ENCODE measurements at regions not wholly inside any gene's neighbourhood (a gene's known extent, or its start where the extent isn't known, plus 50 kb on each side); places are given as distances from the start of the nearest gene placed in this dataset.

DNA sequence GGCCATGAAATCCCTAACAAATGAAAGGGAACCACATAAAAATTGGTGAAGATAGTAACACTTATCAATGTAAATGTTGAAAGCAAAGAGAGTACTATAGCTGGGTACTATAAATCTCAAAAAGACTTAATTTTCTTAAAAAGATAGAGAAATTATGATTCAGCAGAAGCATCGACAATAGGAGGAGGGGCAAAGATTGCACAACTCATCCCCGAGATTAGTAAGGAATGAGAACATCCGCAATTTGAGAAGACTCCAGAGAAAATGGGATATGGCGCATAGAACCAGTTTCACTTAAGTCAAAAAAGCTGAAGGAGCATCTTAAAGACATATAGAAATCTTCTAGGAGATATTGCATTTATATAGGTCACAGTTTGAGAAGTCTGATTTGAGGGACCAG lies 220.2 kb upstream of the SLC16A7 start:
- Histone ChIP-seq H2AK5ac (ENCODE audit: low read depth, low read length) (no peak overlapping the region), H3K4ac (ENCODE audit: low read depth, low read length) (no peak overlapping the region), H3K18ac (ENCODE audit: low read depth, low read length) (no peak overlapping the region), H3K9me1 (ENCODE audit: insufficient read depth, low read length) (no peaks in the 10 kb centered on the region), H3K9me3 (ENCODE audit: control insufficient read depth, insufficient read depth, low read length) (no peaks in the 10 kb centered on the region), H3K36me3 (ENCODE audit: control insufficient read depth, insufficient read depth, low read length) (no peaks in the 10 kb centered on the region), H3K23ac (ENCODE audit: low read depth, low read length) (no peak overlapping the region), H3K4me2 (ENCODE audit: low read depth, low read length) (no peak overlapping the region), H3K56ac (ENCODE audit: extremely low read depth, insufficient read depth, low read length) (no peak overlapping the region), H4K91ac (ENCODE audit: insufficient read depth, low read depth, low read length) (no peak overlapping the region), H2AK9ac (replicated peaks; ENCODE audit: low read depth, low read length, poor library complexity) (no peak overlapping the region), H2BK120ac (ENCODE audit: low read depth, low read length) (no peak overlapping the region), H2AFZ (replicated peaks; ENCODE audit: low read length, poor library complexity) (no peak overlapping the region), H2BK15ac (ENCODE audit: low read depth, low read length) (no peak overlapping the region), H3K14ac (replicated peaks; ENCODE audit: low read depth, low read length) (no peak overlapping the region), H3K27ac (ENCODE audit: insufficient read depth, low read length) (no peak overlapping the region), H3K79me1 (ENCODE audit: low read depth in 1 of 2, low read length in 2 of 2) (no peaks in the 10 kb centered on the region), H3K27me3 (ENCODE audit: control insufficient read depth, insufficient read depth, low read length) (no peaks in the 10 kb centered on the region), H4K20me1 (ENCODE audit: insufficient read depth, low read length) (no peaks in the 10 kb centered on the region), H2BK5ac (ENCODE audit: low read depth, low read length, poor library complexity, severe bottlenecking) (no peak overlapping the region), H4K5ac (ENCODE audit: low read depth, low read length) (no peak overlapping the region), H3K4me3 (ENCODE audit: insufficient read depth, low read depth, low read length) (no peak overlapping the region), H2BK20ac (ENCODE audit: low read depth, low read length) (no peak overlapping the region), H4K8ac (ENCODE audit: low read depth in 2 of 2, low read length in 2 of 2) (no peak overlapping the region), H3K4me1 (ENCODE audit: control insufficient read depth, insufficient read depth, low read length) (no peaks in the 10 kb centered on the region), H3K9ac (ENCODE audit: low read depth, low read length) (no peak overlapping the region)
- in situ Hi-C loops (cut with MboI; ENCODE audit: low sequenced_read_pairs), result no loop called here
- intact Hi-C loops (cut with micrococcal nuclease), result loop anchor here (10.0 kb wide), 3 partner anchors 59 to 1391 kb away; no protein-coding TSS in a partner anchor
- dilution Hi-C loops (cut with HindIII; ENCODE audit: low sequenced_read_pairs, unreplicated experiment), result no loop called here
- ChIA-PET CTCF (no interaction called here), POLR2A (ENCODE audit: unreplicated experiment) (no interaction called here)
- DNase-seq (no peak), ATAC-seq (ENCODE audit: low read depth) (no peak)
- no TSS peak for BruUV-seq (replicated peaks)
- TF ChIP-seq CEBPB (IDR thresholded peaks at IDR 0.05; ENCODE audit: low read depth, low read length), result peak; percentile 47; the same call in 1 of the 2 replicates
- TF ChIP-seq, protein P1, sequence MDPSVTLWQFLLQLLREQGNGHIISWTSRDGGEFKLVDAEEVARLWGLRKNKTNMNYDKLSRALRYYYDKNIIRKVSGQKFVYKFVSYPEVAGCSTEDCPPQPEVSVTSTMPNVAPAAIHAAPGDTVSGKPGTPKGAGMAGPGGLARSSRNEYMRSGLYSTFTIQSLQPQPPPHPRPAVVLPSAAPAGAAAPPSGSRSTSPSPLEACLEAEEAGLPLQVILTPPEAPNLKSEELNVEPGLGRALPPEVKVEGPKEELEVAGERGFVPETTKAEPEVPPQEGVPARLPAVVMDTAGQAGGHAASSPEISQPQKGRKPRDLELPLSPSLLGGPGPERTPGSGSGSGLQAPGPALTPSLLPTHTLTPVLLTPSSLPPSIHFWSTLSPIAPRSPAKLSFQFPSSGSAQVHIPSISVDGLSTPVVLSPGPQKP (IDR thresholded peaks at IDR 0.05; ENCODE audit: borderline replicate concordance, low read depth, low read length), result no peak
- WGBS, 2 experiments (ENCODE audit: extremely low coverage in 2 of 2, insufficient read length in 1 of 2), result 100% methylated on average over 1 of the region's 4 CpGs; no CpG with 5 or more reads in 1 of the 2 experiments

Data from IMR-90 (cell line).